Neural progenitor cell (in vitro differentiated cells): ENCODE measurements at regions not wholly inside any gene's neighbourhood (a gene's known extent, or its start where the extent isn't known, plus 50 kb on each side); places are given as distances from the start of the nearest gene placed in this dataset.

ENCODE experiments used
- EZH2 ChIP-seq: fragments of 200-600 bp; sonication (generic); IDR thresholded peaks from 2 replicates; pipeline ENCODE4 v1.6.1; 2017; ENCODE audit warnings: antibody characterized with exemption, mild to moderate bottlenecking, moderate library complexity
- TF ChIP-seq, protein P1 (sequence below): fragments of 200-600 bp; sonication (generic); IDR thresholded peaks from 2 replicates; pipeline ENCODE4 v1.5.1; 2017; ENCODE audit warnings: antibody characterized with exemption, mild to moderate bottlenecking

DNA sequence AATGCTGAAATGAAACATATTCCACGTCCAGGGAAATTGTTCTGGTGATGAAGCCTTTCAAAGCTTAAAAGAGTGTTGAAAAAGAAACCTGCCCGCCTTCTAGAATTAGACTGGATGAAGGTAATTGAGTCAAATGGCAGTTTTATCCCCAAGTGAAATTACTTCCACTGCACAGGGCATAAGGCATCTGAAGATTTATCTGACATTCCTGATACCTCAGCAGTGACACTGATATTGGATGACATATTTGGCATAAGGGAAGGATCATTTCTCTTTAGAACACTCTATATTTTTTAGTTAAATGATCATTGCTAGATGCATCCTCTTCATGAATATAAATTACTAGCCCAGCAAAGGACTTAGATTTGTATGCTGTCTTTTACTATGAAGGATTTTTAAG is 229.6 kb upstream of the TPK1 start:
- TF ChIP-seq, protein P1, sequence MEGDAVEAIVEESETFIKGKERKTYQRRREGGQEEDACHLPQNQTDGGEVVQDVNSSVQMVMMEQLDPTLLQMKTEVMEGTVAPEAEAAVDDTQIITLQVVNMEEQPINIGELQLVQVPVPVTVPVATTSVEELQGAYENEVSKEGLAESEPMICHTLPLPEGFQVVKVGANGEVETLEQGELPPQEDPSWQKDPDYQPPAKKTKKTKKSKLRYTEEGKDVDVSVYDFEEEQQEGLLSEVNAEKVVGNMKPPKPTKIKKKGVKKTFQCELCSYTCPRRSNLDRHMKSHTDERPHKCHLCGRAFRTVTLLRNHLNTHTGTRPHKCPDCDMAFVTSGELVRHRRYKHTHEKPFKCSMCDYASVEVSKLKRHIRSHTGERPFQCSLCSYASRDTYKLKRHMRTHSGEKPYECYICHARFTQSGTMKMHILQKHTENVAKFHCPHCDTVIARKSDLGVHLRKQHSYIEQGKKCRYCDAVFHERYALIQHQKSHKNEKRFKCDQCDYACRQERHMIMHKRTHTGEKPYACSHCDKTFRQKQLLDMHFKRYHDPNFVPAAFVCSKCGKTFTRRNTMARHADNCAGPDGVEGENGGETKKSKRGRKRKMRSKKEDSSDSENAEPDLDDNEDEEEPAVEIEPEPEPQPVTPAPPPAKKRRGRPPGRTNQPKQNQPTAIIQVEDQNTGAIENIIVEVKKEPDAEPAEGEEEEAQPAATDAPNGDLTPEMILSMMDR, result no peak
- TF ChIP-seq EZH2, result no peak
